Stimulated activated CD8-positive, alpha-beta memory T cell treated with anti-CD3 and anti-CD28 coated beads, Interleukin-12 subunit alpha, Interleukin-12 subunit beta, amount 100 ng/mL, for 24 hours (primary cell): ENCODE measurements at regions not wholly inside any gene's neighbourhood (a gene's known extent, or its start where the extent isn't known, plus 50 kb on each side); places are given as distances from the start of the nearest gene placed in this dataset.
"Not testable (repeated sequence)": the region's sequence is repeated elsewhere in the genome, so short reads cannot be mapped to it uniquely, and the experiment has no call there.

Experiments
- DNase-seq: peaks from one replicate; pipeline ENCODE4 v3.0.0-alpha.2; 2020; ENCODE audit errors: extremely low read depth

GRCh38 chr13:78867655-78868054 is 208.7 kb upstream of the OBI1 start:
- no peak for DNase-seq

DNA sequence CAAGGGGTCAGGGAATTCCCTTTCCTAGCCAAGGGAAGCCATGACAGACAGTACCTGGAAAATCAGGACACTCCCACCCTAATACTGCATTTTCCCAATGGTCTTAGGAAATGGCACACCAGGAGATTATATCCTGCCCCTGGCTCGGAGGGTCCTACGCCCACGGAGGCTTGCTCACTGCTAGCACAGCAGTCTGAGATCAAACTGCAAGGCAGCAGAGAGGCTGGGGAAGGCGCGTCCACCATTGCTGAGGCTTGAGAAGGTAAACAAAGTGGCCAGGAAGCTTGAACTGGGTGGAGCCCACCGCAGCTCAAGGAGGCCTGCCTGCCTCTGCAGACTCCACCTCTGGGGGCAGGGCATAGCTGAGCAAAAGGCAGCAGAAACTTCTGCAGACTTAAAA is 207.1 kb upstream of the OBI1 start:
- DNase-seq = not testable (repeated sequence)

DNA sequence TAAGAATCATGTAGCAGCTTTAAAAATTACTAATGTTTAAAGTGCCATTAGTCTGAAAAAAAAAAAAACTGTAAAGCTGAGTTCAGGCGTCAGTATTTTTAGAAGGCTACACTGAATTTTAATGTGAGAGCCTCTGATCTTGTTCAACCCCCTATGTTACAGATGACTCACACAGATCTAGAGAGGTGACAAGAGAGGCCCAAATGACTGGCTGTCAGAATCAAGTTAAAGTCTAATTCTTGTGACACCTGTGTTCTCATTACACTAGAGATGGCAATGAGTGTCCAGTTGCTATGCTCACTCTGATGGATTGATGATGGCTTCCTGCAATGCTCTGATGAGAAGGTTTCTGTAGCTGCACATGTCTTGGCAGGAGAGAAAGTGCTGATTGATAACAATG is 203.5 kb upstream of the OBI1 start:
- DNase-seq = no peak

GRCh38 chr13:78852709-78853108 is 193.8 kb upstream of the OBI1 start:
- DNase-seq = no peak

- no peak for DNase-seq
These were observed 186.9 kb upstream of the OBI1 start for GRCh38 chr13:78845656-78846365.

GRCh38 chr13:78844106-78844505 is 185.2 kb upstream of the OBI1 start:
- no peak for DNase-seq

DNA sequence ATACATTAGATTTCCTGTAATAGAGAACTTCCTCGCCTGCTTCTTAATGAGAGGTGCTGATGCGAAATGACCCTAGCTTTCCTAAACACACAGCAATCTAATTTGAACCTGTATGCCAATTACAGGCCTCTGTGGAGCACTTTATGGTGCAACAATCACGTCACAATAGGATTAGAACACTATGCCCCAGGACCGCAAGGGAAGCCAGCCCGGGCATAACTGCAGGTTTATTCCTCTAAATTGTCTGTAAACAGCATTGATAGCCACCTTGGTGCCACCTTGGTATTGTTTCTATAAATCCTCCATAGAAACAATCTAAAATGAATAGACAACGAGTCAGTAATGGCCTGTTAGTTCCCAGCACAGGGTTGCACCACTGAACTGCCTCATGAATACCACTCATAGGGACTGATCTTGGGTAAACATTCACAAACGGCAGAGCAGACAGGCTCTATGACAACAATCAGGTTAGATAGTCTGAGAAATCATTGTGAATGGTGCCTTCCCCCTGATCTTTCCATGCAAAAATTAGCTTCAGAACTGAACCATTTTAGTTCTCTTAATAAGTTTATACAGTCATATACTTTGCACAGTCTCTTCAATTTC is 182.5 kb upstream of the OBI1 start:
- no peak for DNase-seq

- no peak for DNase-seq
These were observed 177.4 kb upstream of the OBI1 start for GRCh38 chr13:78836238-78836784.

DNA sequence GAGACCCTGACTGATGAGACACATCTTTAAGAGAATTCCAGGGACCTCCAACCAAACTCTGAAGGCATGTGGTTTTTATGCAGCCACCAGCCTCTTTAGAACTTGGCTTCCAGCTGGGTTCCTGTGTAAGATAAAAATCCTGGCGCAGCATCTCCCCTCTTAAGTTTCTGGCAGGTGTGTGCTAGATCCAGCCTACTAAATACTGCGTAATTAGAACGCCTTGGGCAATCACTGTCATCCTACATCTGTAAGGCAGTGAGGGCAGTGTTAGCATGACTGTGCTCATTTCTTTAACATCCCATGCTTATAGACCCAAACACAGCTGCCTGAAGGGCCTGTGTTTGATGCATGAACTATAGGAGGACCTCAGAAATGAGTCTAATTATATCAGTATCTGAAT is 173.5 kb upstream of the OBI1 start:
- DNase-seq = no peak

- no peak for DNase-seq
These were observed 171.6 kb upstream of the OBI1 start for GRCh38 chr13:78830508-78830907.

GRCh38 chr13:78829821-78830220 is 170.9 kb upstream of the OBI1 start:
- DNase-seq = no peak

DNA sequence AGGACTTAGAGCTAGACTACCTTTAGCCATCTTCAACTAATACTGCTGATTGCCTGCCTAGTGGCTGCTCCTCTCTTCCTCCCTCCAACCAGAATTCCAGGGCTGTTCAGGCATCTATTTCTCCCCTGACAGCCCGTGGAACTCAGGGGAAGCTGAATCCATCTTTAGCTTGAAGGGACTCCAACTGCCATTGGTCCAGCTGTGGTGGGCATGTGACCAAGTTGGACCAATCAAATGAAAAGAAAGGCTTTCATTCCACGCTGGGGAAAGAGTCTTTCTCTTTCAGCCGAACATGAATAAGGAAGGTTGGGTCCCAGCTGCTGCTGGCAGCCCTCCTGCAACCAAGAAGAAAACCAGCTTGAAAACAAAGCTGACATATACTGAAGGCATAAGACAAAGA is 168.5 kb upstream of the OBI1 start:
- DNase-seq = no peak

DNA sequence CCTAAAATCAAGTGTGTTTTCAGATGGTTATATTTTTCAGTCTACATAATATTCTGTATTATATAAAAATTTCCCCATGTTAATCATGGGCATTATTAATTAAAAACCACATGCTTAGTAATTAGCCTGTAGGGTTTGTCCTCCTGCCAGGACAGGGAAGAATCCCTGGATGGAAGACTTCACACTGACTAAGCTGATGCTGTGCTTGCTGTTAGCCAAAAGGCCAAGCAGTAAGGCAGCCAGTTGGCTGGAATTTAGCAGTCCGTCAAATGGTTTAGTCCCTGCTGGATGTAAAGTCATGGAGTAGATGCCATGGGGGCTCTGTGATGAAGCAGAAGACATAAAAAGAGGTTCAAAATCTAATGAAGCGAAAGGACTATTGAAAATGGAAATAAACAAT is 168.0 kb upstream of the OBI1 start:
- DNase-seq = no peak

DNA sequence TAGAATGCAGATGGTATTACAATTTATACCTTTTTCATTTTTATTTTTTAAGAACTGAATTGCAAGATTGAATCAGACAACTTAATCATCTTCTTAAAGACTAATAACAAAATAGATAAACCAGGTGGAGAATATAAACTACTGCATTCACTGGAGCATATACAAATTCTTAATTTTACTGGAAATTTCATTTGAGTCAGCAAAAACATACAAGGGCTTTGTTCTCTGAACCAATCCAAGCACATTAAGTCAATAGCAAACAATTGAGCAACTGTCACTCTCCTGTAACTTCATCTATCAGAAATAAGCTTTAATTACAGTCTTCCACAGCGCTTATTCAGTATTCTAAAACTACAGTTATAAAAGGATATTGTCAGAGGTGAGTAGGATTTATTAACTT is 167.4 kb upstream of the OBI1 start:
- DNase-seq = no peak

DNA sequence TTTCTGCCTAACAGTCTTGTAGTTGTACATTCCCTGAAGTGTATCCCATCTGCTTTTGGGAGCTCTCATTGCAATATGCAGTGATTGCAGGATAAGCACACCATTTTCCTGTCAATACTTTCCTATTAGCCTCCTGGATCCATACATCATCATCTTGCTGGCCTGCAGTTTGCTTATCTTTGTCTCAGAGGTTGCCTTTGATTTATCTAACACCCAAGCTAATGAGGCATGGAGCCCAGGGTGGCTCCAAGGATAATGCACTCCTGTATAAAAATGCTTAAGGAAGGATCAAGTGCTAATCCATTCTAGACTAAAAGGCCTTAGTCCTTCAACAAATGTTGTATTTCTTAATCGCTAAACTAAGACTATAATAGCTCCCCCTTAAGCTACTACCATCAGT is 161.6 kb upstream of the OBI1 start:
- no peak for DNase-seq

DNA sequence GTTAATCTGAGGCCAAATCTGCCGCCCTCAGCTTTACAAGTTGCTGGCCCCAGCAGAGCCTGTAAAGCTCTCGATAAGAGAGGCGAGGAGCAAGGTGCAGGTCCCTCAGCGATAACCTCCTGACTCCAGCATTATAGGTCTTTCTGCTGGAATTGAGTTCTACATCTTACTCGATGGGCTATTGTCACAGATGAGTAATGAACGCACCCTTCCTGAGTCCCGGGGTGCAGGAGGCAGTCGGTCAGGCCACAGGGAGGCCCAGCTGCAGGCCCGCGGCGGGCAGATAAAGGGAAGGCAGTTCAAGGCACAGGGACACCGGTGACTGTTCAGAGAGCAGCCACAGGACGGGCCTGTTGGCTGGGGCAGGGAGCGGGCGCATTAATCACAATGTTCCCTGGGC is 157.6 kb upstream of the OBI1 start:
- DNase-seq = no peak

DNA sequence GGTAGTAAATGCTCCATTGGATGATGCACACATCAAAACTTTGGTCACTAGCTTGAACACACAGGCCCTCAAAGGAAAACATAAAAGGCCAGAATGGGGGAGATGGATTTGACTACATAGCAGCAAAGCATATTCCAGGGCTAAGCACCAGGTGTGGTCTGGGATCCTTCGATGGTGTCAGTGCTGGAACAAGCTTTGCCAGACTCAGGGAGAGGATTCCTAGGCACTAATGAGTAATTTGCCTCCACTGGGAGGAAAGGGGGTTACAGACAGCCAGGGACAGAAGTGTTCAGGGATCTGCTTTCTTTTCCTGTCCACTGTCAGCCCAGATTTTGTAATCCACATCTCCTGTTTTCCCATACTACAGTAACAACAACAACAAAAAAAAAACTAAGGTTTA is 157.2 kb upstream of the OBI1 start:
- no peak for DNase-seq

DNA sequence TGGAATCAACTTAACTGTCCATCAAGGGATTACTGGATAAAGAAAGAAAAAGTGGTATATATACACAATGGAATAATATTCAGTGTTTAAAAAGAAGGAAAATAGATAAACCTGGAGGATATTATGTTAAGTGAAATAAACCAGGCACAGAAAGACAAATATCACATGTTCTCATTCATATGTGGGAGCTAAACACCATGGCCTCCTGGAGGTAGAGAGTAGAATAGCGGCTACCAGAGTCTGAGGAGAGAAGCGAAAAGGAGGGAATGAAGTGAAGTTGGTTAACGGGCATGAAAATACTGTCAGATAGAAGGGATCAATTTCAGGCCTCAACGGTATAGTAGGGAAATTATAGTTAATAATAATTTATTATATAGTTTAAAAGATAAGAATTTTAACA is 147.5 kb upstream of the OBI1 start:
- no peak for DNase-seq

DNA sequence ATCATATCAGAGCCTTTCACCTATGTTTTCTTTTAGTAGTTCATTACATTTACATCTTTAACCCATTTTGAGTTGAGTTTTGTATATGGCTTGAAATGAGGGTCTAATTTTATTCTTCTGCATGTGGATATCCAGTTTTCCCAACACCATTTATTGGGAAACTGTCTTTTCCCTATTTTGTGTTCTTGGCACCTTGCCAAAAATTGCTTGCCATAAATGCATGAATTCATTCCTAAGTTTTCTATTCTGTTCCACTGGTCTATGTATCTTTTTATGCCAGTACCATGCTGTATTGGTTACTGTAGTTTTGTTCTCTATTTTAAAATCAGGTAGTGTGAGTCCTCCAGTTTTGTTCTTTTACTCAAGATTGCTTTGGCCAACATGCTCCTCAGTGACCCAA is 144.0 kb upstream of the OBI1 start:
- no peak for DNase-seq

DNA sequence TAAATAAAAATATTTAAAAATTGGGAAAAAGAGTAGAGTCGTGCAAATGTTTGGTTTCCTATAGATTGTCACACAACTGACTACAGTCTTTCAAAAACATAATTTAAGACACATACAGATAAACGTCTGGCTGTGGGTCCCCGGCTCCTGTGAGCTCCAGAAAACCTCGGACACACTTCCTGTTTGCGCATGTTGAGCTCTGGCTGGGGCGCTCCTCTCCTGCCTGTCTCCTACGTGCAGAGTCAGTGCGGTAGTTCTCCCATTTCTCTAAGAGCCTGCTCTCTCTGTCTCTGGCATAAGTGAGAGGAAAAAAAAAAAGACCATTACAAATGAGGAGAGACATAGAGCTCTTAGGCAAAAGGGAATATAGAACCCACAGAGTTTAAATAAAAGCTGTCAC is 128.2 kb upstream of the OBI1 start:
- no peak for DNase-seq

DNA sequence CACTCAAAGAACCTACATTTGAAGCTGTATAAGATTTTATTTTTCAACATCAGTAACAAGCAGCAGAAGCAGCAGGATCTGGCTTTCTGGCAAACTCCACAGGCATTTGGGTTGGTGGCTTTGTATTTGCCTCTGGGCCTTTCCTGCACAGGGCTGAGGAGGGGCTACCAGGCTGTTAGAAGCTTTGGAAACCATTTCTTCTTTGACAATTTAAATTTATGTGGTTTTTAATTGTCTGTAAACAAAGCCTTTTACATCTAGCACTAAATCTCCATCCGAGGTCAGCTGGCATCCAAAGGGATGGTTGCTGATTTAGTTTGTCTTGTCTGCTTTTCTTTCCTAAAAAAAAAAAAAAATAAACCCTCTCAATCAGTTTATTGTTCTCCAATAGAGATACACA is 127.5 kb upstream of the OBI1 start:
- no peak for DNase-seq

GRCh38 chr13:78785764-78786163 is 126.8 kb upstream of the OBI1 start:
- DNase-seq = no peak

DNA sequence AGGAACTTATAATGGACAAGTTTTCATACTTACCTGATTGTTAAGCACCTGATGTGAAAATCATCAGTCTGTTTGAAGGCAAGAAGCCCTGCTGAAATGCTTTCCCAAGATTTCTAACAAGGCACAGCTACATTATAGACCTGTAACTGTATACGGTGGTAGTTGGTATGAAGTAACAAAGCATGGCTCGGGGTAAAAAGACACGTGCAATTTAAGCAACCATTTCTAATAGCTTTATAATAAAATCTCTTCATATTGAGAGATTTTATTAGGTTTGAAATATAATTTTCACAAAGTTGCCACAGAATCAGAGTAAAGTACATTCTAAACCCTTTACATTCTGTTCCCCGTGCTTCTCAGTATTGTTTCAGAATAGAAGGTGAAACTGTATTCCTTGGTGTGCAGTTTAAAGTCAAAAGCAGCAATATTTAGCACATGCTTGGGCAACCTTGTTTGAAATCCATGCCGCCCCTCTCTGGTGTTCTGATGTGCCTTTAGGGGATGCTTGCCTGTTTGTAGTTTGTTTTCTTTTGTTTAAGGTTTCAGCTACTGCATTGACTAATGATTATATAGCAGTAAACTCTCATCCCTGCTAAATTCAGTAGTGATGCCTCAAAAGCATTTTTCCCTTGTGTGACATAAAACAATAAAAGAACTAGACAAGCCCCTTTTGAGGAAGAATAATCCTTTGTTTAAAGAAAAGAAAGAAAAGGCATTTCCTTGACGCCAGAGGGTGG is 125.2 kb upstream of the OBI1 start:
- DNase-seq = no peak
